Hematopoietic multipotent progenitor cell treated with erythropoietin and hydrocortisone succinate and interleukin-3 and kit ligand, for 4 days (in vitro differentiated cells): ENCODE measurements at regions not wholly inside any gene's neighbourhood (a gene's known extent, or its start where the extent isn't known, plus 50 kb on each side); places are given as distances from the start of the nearest gene placed in this dataset.
"Not testable (repeated sequence)": the region's sequence is repeated elsewhere in the genome, so short reads cannot be mapped to it uniquely, and the experiment has no call there.

Experiments used
- DNase-seq: peaks from one replicate; pipeline ENCODE4 v3.0.0-alpha.2; 2015

- no peak for DNase-seq
These were observed 172.2 kb downstream of the SUCLG1 start for GRCh38 chr2:84286878-84287277.

- DNase-seq = no peak
These were observed 173.9 kb downstream of the SUCLG1 start for GRCh38 chr2:84285056-84285747.

GRCh38 chr2:84283506-84283905 lies 175.6 kb downstream of the SUCLG1 start:
- no peak for DNase-seq

GRCh38 chr2:84281510-84281909 lies 177.6 kb downstream of the SUCLG1 start:
- DNase-seq = no peak

- DNase-seq = peak; percentile 4
These were observed 178.2 kb downstream of the SUCLG1 start for GRCh38 chr2:84280873-84281272.

- DNase-seq = no peak
These were observed 180.7 kb downstream of the SUCLG1 start for GRCh38 chr2:84278386-84278785.

GRCh38 chr2:84276590-84277255 lies 182.4 kb downstream of the SUCLG1 start:
- no peak for DNase-seq

- no peak for DNase-seq
These were observed 185.7 kb downstream of the SUCLG1 start for GRCh38 chr2:84273406-84273805.

- no peak for DNase-seq
These were observed 187.1 kb downstream of the SUCLG1 start for GRCh38 chr2:84271977-84272376.

GRCh38 chr2:84257831-84258230 lies 201.2 kb downstream of the SUCLG1 start:
- DNase-seq = no peak

- DNase-seq = no peak
These were observed 207.3 kb downstream of the SUCLG1 start for GRCh38 chr2:84251651-84252302.

- no peak for DNase-seq
These were observed 209.9 kb downstream of the SUCLG1 start for GRCh38 chr2:84249140-84249539.

GRCh38 chr2:84247532-84247931 lies 211.5 kb downstream of the SUCLG1 start:
- no peak for DNase-seq

- peak; percentile 8 for DNase-seq
These were observed 215.0 kb downstream of the SUCLG1 start for GRCh38 chr2:84243788-84244733.

- DNase-seq = peak; percentile 29
These were observed 220.2 kb downstream of the SUCLG1 start for GRCh38 chr2:84238907-84239306.

GRCh38 chr2:84236288-84236687 lies 222.8 kb downstream of the SUCLG1 start:
- no peak for DNase-seq

GRCh38 chr2:84234103-84234502 lies 225.0 kb downstream of the SUCLG1 start:
- DNase-seq = no peak

GRCh38 chr2:84231478-84231877 lies 227.6 kb downstream of the SUCLG1 start:
- no peak for DNase-seq

- no peak for DNase-seq
These were observed 235.0 kb downstream of the SUCLG1 start for GRCh38 chr2:84224121-84224520.

- no peak for DNase-seq
These were observed 235.9 kb downstream of the SUCLG1 start for GRCh38 chr2:84223191-84223590.

GRCh38 chr2:84221102-84221501 lies 238.0 kb downstream of the SUCLG1 start:
- not testable (repeated sequence) for DNase-seq

GRCh38 chr2:84217456-84217855 lies 241.6 kb downstream of the SUCLG1 start:
- DNase-seq = no peak

GRCh38 chr2:84214455-84214854 lies 244.6 kb downstream of the SUCLG1 start:
- DNase-seq = no peak
